ENCODE measurements at regions not wholly inside any gene's neighbourhood (a gene's known extent, or its start where the extent isn't known, plus 50 kb on each side); places are given as distances from the start of the nearest gene placed in this dataset. TPM values are rescaled to one million over a fixed set of nuclear protein-coding genes. Genes with fewer than 3 reads are reported as not detected.

GRCh38 chr16:62190426-62190825 lies 154.2 kb upstream of the CDH8 start:
- DNase-seq, result peak; percentile 32

- no peak for DNase-seq
These were observed 141.3 kb upstream of the CDH8 start for GRCh38 chr16:62177351-62178203.

GRCh38 chr16:62170642-62171041 lies 134.4 kb upstream of the CDH8 start:
- DNase-seq, result no peak

- no peak for DNase-seq
These were observed 131.3 kb upstream of the CDH8 start for GRCh38 chr16:62167551-62167950.

GRCh38 chr16:62157544-62157943 lies 121.3 kb upstream of the CDH8 start:
- no peak for DNase-seq

- no peak for DNase-seq
These were observed 120.7 kb upstream of the CDH8 start for GRCh38 chr16:62156971-62157370.

- no peak for DNase-seq
These were observed 113.4 kb upstream of the CDH8 start for GRCh38 chr16:62149631-62150030.

- peak; percentile 5 for DNase-seq
These were observed 101.8 kb upstream of the CDH8 start for GRCh38 chr16:62137996-62138395.

- no peak for DNase-seq
These were observed 99.7 kb upstream of the CDH8 start for GRCh38 chr16:62135911-62136310.

- DNase-seq, result no peak
These were observed 99.2 kb upstream of the CDH8 start for GRCh38 chr16:62135446-62135845.

GRCh38 chr16:62130101-62130500 lies 93.9 kb upstream of the CDH8 start:
- no peak for DNase-seq

GRCh38 chr16:62105244-62105643 lies 69.0 kb upstream of the CDH8 start:
- DNase-seq, result no peak

GRCh38 chr16:62102588-62102987 lies 66.3 kb upstream of the CDH8 start:
- no peak for DNase-seq

GRCh38 chr16:62100651-62101050 lies 64.4 kb upstream of the CDH8 start:
- DNase-seq, result no peak

GRCh38 chr16:62089715-62090114 lies 53.5 kb upstream of the CDH8 start:
- no peak for DNase-seq

GRCh38 chr16:62088731-62089410 lies 52.6 kb upstream of the CDH8 start:
- DNase-seq, result no peak

Small RNAs in the stretch of these regions (small RNA-seq; reads per million reads assigned to genes)
- gene AC009101.1 (ENCODE audit: low replicate concordance) (not detected), gene AC009161.2 (ENCODE audit: low replicate concordance) (not detected), gene AC018846.1 (ENCODE audit: low replicate concordance) (not detected), gene AC138305.3 (ENCODE audit: low replicate concordance) (not detected), gene RNU6-21P (ENCODE audit: low replicate concordance) (not detected)

All from tongue (tissue), 2 donors.